Mesendoderm (in vitro differentiated cells): ENCODE measurements at regions not wholly inside any gene's neighbourhood (a gene's known extent, or its start where the extent isn't known, plus 50 kb on each side); places are given as distances from the start of the nearest gene placed in this dataset.
"Not testable (repeated sequence)": the region's sequence is repeated elsewhere in the genome, so short reads cannot be mapped to it uniquely, and the experiment has no call there.

ENCODE experiments used
- DNase-seq: peaks from one replicate; pipeline ENCODE4 v3.0.0; 2013
- H2AK5ac ChIP-seq: 2 replicates; pipeline ENCODE4 v1.6.1; 2013; ENCODE audit warnings: low read length, inconsistent platforms
- H2BK120ac ChIP-seq: 2 replicates; pipeline ENCODE4 v1.6.1; 2013; ENCODE audit warnings: low read depth, mild to moderate bottlenecking, low read length, moderate library complexity, mixed read lengths
- H2BK15ac ChIP-seq: replicated peaks from 2 replicates; pipeline ENCODE4 v1.6.1; 2013; ENCODE audit warnings: low read depth, mild to moderate bottlenecking, moderate library complexity
- H2BK5ac ChIP-seq: 2 replicates; pipeline ENCODE4 v1.6.1; 2013; ENCODE audit warnings: low read length, inconsistent platforms
- H3K18ac ChIP-seq: 2 replicates; pipeline ENCODE4 v1.6.1; 2013; ENCODE audit warnings: mild to moderate bottlenecking, low read length, mixed read lengths
- H3K23ac ChIP-seq: one replicate; pipeline ENCODE4 v1.6.1; 2013; ENCODE audit warnings: low read length
- H3K27ac ChIP-seq: 2 replicates; pipeline ENCODE4 v1.5.1; 2013; ENCODE audit warnings: low read depth, mild to moderate bottlenecking, inconsistent platforms, low read length, moderate library complexity
- H3K27me3 ChIP-seq: 2 replicates; pipeline ENCODE4 v1.6.1; 2013; ENCODE audit warnings: low read length, control low read depth, mild to moderate bottlenecking, inconsistent platforms; ENCODE audit not compliant: insufficient read depth, poor library complexity
- H3K36me3 ChIP-seq: 2 replicates; pipeline ENCODE4 v1.6.1; 2013; ENCODE audit warnings: low read length, inconsistent platforms; ENCODE audit not compliant: control insufficient read depth, insufficient read depth
- H3K4ac ChIP-seq: one replicate; pipeline ENCODE4 v1.6.1; 2013; ENCODE audit warnings: low read depth, mild to moderate bottlenecking, low read length, moderate library complexity
- H3K4me1 ChIP-seq: 2 replicates; pipeline ENCODE4 v1.6.1; 2013; ENCODE audit warnings: low read depth, low read length, inconsistent platforms; ENCODE audit not compliant: control insufficient read depth
- H3K4me2 ChIP-seq: 2 replicates; pipeline ENCODE4 v1.6.1; 2013; ENCODE audit warnings: low read length
- H3K4me3 ChIP-seq: 2 replicates; pipeline ENCODE4 v1.5.1; 2013; ENCODE audit warnings: mild to moderate bottlenecking, low read length
- H3K56ac ChIP-seq: one replicate; pipeline ENCODE4 v1.6.1; 2013; ENCODE audit warnings: low read length
- H3K79me1 ChIP-seq: 2 replicates; pipeline ENCODE4 v1.6.1; 2013; ENCODE audit warnings: low read length, inconsistent platforms
- H3K79me2 ChIP-seq: 2 replicates; pipeline ENCODE4 v1.6.1; 2013; ENCODE audit warnings: mild to moderate bottlenecking, low read length; ENCODE audit not compliant: control insufficient read depth, insufficient read depth
- H3K9ac ChIP-seq: 2 replicates; pipeline ENCODE4 v1.6.1; 2013; ENCODE audit warnings: low read length, inconsistent platforms
- H4K5ac ChIP-seq: one replicate; pipeline ENCODE4 v1.6.1; 2013; ENCODE audit warnings: low read length
- H4K8ac ChIP-seq: one replicate; pipeline ENCODE4 v1.6.1; 2013; ENCODE audit warnings: low read depth, mild to moderate bottlenecking, control low read depth, low read length, moderate library complexity
- WGBS: extraction: QIAGEN DNeasy Blood & Tissue Kit; methylation state at CpG from one replicate; pipeline ENCODE4 v1.1.7; 2013; ENCODE audit warnings: low lambda C conversion rate, missing lambda C conversion rate; ENCODE audit not compliant: insufficient coverage; ENCODE audit errors: extremely low coverage; 5-methylcytosine and 5-hydroxymethylcytosine counted together

GRCh38 chr1:94300731-94301130, 63.3 kb upstream of the ARHGAP29 start:
- no peak overlapping the region for H3K56ac ChIP-seq
- WGBS = no CpG with 5 or more reads among the region's 2 CpGs

DNA sequence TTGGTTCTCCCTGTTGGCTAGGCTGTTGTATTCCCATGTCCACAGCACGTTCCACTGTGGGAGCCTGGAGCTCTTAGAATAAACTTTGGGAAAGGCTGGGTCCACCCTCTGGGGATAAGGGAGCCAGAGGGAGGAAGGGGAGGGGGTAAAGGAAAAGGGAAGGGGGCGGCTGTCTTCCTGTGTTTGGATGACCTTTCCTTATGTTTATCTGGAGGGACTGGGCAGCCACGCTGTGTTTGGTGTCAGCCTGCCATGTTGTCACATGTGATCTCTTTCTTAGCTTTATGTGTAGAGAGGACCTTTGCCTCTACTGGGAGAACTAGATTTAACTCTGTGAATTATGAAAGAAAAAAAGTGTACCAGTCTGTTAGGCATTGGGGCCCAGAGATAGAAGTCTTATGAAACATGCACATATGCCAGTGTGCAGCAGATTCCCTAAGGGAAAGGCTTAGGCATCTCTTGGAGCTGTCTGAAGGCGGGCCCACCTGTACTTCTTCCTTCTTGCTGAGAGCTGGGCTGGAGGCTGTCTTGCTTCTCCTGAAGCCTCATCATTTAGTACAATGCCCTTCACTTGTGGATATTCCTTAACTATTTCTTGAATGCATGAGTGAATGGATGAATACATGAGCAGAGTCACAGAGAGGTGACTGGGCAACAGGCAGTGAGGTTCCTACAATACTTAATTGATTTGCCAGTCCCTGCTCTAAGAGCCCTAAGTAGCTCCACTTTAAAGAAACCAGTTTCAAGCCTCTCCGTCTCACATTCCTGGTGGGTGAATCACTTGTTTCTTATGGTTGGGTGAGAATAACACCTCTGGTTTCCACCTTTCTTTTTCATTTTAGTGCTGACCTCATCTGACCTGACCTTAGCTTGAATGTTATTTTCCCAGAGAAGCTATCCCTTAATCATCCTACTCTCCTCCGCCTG, 62.5 kb upstream of the ARHGAP29 start:
- H3K18ac ChIP-seq = no peak overlapping the region
- WGBS = 83% methylated on average over 1 of the region's 6 CpGs
- H3K56ac ChIP-seq = no peak overlapping the region
- H3K79me2 ChIP-seq = no peaks in the 10 kb centered on the region
- H3K27ac ChIP-seq = no peak overlapping the region
- no peak overlapping the region for H3K4ac ChIP-seq
- no peaks in the 10 kb centered on the region for H3K27me3 ChIP-seq
- H2BK120ac ChIP-seq = no peak overlapping the region
- H2AK5ac ChIP-seq = no peak overlapping the region
- peaks cover 4% of the 10 kb centered on the region for H3K4me1 ChIP-seq
- no peak overlapping the region for H3K23ac ChIP-seq
- H3K36me3 ChIP-seq = no peaks in the 10 kb centered on the region
- H3K4me3 ChIP-seq = no peak overlapping the region
- H2BK15ac ChIP-seq = no peak overlapping the region
- peak; percentile 98 for DNase-seq
- H2BK5ac ChIP-seq = no peak overlapping the region
- no peak overlapping the region for H4K5ac ChIP-seq
- no peak overlapping the region for H3K4me2 ChIP-seq
- H3K79me1 ChIP-seq = no peaks in the 10 kb centered on the region
- H3K9ac ChIP-seq = no peak overlapping the region
- H4K8ac ChIP-seq = no peak overlapping the region

More at GRCh38 chr1:94300731-94301130, 63.3 kb upstream of the ARHGAP29 start:
- no peak overlapping the region for H4K5ac ChIP-seq
- no peak for DNase-seq
- H3K79me1 ChIP-seq = no peaks in the 10 kb centered on the region
- H3K4me3 ChIP-seq = no peak overlapping the region
- no peak overlapping the region for H2AK5ac ChIP-seq
- H3K36me3 ChIP-seq = no peaks in the 10 kb centered on the region
- no peak overlapping the region for H3K4me2 ChIP-seq
- H2BK120ac ChIP-seq = no peak overlapping the region
- no peaks in the 10 kb centered on the region for H3K79me2 ChIP-seq
- no peak overlapping the region for H2BK5ac ChIP-seq
- peaks cover 4% of the 10 kb centered on the region for H3K4me1 ChIP-seq
- H3K9ac ChIP-seq = no peak overlapping the region
- H3K18ac ChIP-seq = no peak overlapping the region
- H4K8ac ChIP-seq = no peak overlapping the region
- no peak overlapping the region for H3K27ac ChIP-seq
- no peaks in the 10 kb centered on the region for H3K27me3 ChIP-seq
- H2BK15ac ChIP-seq = no peak overlapping the region
- H3K4ac ChIP-seq = no peak overlapping the region
- H3K23ac ChIP-seq = no peak overlapping the region

DNA sequence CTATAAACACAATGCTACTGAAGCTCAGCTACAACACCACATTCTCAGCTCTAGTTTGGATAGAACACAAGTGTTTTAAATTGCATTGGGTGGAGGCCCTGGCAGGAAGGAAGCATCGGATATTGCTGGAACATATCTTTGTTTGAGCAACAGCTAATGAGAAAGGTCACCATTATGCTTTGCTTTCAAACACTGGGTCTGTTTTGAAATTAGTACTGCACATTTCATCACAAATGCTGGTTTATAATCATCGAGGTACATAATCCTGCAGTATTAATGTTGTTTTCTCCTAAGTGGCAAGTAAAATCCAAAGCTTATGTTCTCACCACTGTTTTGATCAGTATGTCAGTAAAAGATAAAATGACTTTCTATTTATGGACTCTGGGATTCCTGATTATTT, 61.5 kb upstream of the ARHGAP29 start:
- no CpG with 5 or more reads among the region's 2 CpGs for WGBS
- H3K23ac ChIP-seq = no peak overlapping the region

DNA sequence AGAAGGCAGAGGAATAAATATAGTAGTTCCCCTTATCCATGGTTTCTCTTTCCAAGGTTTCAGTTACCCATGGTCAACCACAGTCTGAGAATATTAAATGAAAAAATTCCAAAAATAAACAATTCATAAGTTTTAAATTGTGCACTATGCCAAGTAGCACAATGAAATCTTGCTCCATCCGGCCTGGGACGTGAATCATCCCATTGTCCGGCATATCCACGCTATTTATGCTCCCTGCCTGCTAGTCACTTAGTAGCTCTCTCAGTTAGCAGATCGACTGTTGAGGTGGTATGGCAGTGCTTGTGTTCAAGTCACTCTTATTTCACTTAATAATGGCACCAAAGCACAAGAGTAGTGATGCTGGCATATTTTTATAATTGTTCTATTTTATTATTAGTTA, 58.6 kb upstream of the ARHGAP29 start:
- no peak overlapping the region for H3K9ac ChIP-seq
- no peak overlapping the region for H3K27ac ChIP-seq
- H4K8ac ChIP-seq = no peak overlapping the region
- no peak overlapping the region for H2BK120ac ChIP-seq
- H2BK15ac ChIP-seq = no peak overlapping the region
- H3K27me3 ChIP-seq = no peaks in the 10 kb centered on the region
- H3K36me3 ChIP-seq = no peaks in the 10 kb centered on the region
- no peak overlapping the region for H3K4me2 ChIP-seq
- no peaks in the 10 kb centered on the region for H3K79me1 ChIP-seq
- peaks cover 4% of the 10 kb centered on the region for H3K4me1 ChIP-seq
- no peak overlapping the region for H2BK5ac ChIP-seq
- no peak overlapping the region for H3K18ac ChIP-seq
- H3K79me2 ChIP-seq = no peaks in the 10 kb centered on the region
- no peak overlapping the region for H4K5ac ChIP-seq
- WGBS = no CpG with 5 or more reads among the region's 5 CpGs
- H3K4ac ChIP-seq = no peak overlapping the region
- no peak for DNase-seq
- no peak overlapping the region for H3K23ac ChIP-seq
- H2AK5ac ChIP-seq = no peak overlapping the region
- no peak overlapping the region for H3K4me3 ChIP-seq
- no peak overlapping the region for H3K56ac ChIP-seq

More for the DNA sequence above, 61.5 kb upstream of the ARHGAP29 start:
- Histone ChIP-seq H3K36me3 (no peaks in the 10 kb centered on the region), H3K4me2 (no peak overlapping the region), H2BK5ac (no peak overlapping the region), H3K4ac (no peak overlapping the region), H3K56ac (no peak overlapping the region), H2BK120ac (no peak overlapping the region), H2BK15ac (no peak overlapping the region), H3K9ac (no peak overlapping the region), H3K27ac (no peak overlapping the region), H3K79me1 (no peaks in the 10 kb centered on the region), H2AK5ac (no peak overlapping the region), H3K27me3 (no peaks in the 10 kb centered on the region), H3K79me2 (no peaks in the 10 kb centered on the region), H3K18ac (no peak overlapping the region), H3K4me3 (no peak overlapping the region), H3K4me1 (peaks cover 4% of the 10 kb centered on the region), H4K5ac (no peak overlapping the region), H4K8ac (no peak overlapping the region)
- DNase-seq = no peak

DNA sequence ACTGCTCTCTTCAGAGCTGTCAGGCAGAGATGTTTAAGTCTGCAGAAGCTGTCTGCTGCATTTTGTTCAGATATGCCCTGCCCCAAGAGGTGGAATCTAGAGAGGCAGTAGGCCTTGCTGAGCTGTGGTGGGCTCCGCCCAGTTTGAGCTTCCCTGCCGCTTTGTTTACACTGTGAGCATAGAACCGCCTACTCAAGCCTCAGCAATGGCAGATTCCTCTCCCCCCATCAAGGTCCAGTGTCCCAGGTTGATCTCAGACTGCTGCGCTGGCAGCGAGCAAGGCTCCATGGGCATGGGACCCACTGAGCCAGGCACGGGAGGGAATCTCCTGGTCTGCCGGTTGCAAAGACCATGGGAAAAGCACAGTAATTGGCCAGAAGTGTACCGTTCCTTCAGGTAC, 55.6 kb upstream of the ARHGAP29 start:
- not testable (repeated sequence) for H3K79me1 ChIP-seq, H3K4me1 ChIP-seq, H3K18ac ChIP-seq, H3K4ac ChIP-seq, H3K36me3 ChIP-seq, H4K8ac ChIP-seq, DNase-seq, H3K56ac ChIP-seq, H3K79me2 ChIP-seq, H3K9ac ChIP-seq, H3K4me2 ChIP-seq, H3K4me3 ChIP-seq, H3K23ac ChIP-seq, H2BK5ac ChIP-seq, H3K27me3 ChIP-seq, H2BK15ac ChIP-seq, H2AK5ac ChIP-seq, H2BK120ac ChIP-seq, H3K27ac ChIP-seq, H4K5ac ChIP-seq
- no CpG with 5 or more reads among the region's 8 CpGs for WGBS
